HepG2 (cell line): ENCODE measurements at regions not wholly inside any gene's neighbourhood (a gene's known extent, or its start where the extent isn't known, plus 50 kb on each side); places are given as distances from the start of the nearest gene placed in this dataset.

Source experiments
- AHR ChIP-seq: IDR thresholded peaks from 2 replicates; pipeline ENCODE4 v1.6.1; 2018; ENCODE audit warnings: missing genetic modification reagents, missing compliant biosample characterization
- CTCF ChIP-seq: sonication (generic); formaldehyde crosslinking; IDR thresholded peaks from 2 replicates; pipeline ENCODE4 v1.5.0; 2020; ENCODE audit warnings: mild to moderate bottlenecking, missing genetic modification reagents, moderate library complexity
- EZH2 ChIP-seq: conservative IDR thresholded peaks from 2 replicates; pipeline ENCODE4 v1.6.1; 2012; ENCODE audit warnings: mild to moderate bottlenecking, low read depth, low read length, moderate library complexity
- HDAC1 ChIP-seq: sonication (generic); formaldehyde crosslinking; IDR thresholded peaks from 2 replicates; pipeline ENCODE4 v1.5.1; 2020; ENCODE audit warnings: mild to moderate bottlenecking, missing genetic modification reagents
- HMGA1 ChIP-seq: sonication (generic); formaldehyde crosslinking; conservative IDR thresholded peaks from 2 replicates; pipeline ENCODE4 v1.4.0; 2020; ENCODE audit warnings: missing genetic modification reagents
- POLR2A ChIP-seq, 2 experiments: IDR thresholded peaks; 2 replicates each; pipeline ENCODE4 v1.6.1; 2011; ENCODE audit warnings: low read depth in 2 of 2, low read length in 2 of 2, mild to moderate bottlenecking in 1 of 2, moderate library complexity in 1 of 2; ENCODE audit not compliant: insufficient read depth in 1 of 2
- POLR2AphosphoS5 ChIP-seq: IDR thresholded peaks from 2 replicates; pipeline ENCODE4 v1.6.1; 2012; ENCODE audit warnings: low read depth, low read length
- SP1 ChIP-seq, 2 experiments: fragments of 450-650 bp in 1 of 2; sonication (generic) in 1 of 2; formaldehyde crosslinking in 1 of 2; IDR thresholded peaks; 2 replicates each; pipeline versions ENCODE4 v1.4.0 to v1.6.1; 2016 to 2020; ENCODE audit warnings: missing genetic modification reagents in 1 of 2
- ZBTB46 ChIP-seq: sonication (generic); formaldehyde crosslinking; IDR thresholded peaks from 2 replicates; pipeline ENCODE4 v1.4.0; 2020; ENCODE audit warnings: mild to moderate bottlenecking, missing genetic modification reagents, borderline replicate concordance
- ZNF766 ChIP-seq: sonication (generic); formaldehyde crosslinking; IDR thresholded peaks from 2 replicates; pipeline ENCODE4 v1.5.0; 2020; ENCODE audit warnings: missing genetic modification reagents, borderline replicate concordance

GRCh38 chr9:106350777-106351176 is 512.2 kb upstream of the ZNF462 start:
- TF ChIP-seq AHR (CRISPR knock-in tag), result no peak
- no peak for TF ChIP-seq HDAC1
- TF ChIP-seq EZH2, result no peak
- no peak for TF ChIP-seq SP1 (IDR thresholded peaks at IDR 0.05)
- no peak for TF ChIP-seq SP1 (CRISPR knock-in tag; IDR thresholded peaks at IDR 0.05)
- no peak for TF ChIP-seq CTCF (CRISPR knock-in tag)
- TF ChIP-seq POLR2AphosphoS5, result no peak
- no peak for TF ChIP-seq HMGA1
- TF ChIP-seq POLR2A (IDR thresholded peaks at IDR 0.05; ENCODE audit: insufficient read depth in 1 of 2, low read depth in 2 of 2, low read length in 2 of 2), result no peak
- no peak for TF ChIP-seq ZNF766 (CRISPR knock-in tag)
- TF ChIP-seq ZBTB46 (CRISPR knock-in tag), result no peak
